Skeletal muscle tissue (tissue), 3 donors: ENCODE measurements at regions not wholly inside any gene's neighbourhood (a gene's known extent, or its start where the extent isn't known, plus 50 kb on each side); places are given as distances from the start of the nearest gene placed in this dataset.

ENCODE experiments used
- H3K27ac ChIP-seq: one replicate; pipeline ENCODE4 v1.7.0; 2013; ENCODE audit warnings: mild to moderate bottlenecking, low read depth, low read length, inconsistent platforms
- H3K27me3 ChIP-seq, 3 donors: one replicate each; pipeline ENCODE4 v1.7.0; 2013; ENCODE audit warnings: low read length in 3 of 3; ENCODE audit not compliant: control insufficient read depth in 3 of 3, insufficient read depth in 3 of 3
- H3K36me3 ChIP-seq, 3 donors: one replicate each; pipeline ENCODE4 v1.7.0; 2013; ENCODE audit warnings: low read length in 3 of 3; ENCODE audit not compliant: control insufficient read depth in 3 of 3, insufficient read depth in 3 of 3
- H3K4me1 ChIP-seq, 3 donors: one replicate each; pipeline ENCODE4 v1.7.0; 2013; ENCODE audit warnings: low read length in 3 of 3, mild to moderate bottlenecking in 3 of 3; ENCODE audit not compliant: control insufficient read depth in 3 of 3, insufficient read depth in 3 of 3
- H3K4me3 ChIP-seq, 3 donors: one replicate each; pipeline ENCODE4 v1.7.0; 2013; ENCODE audit warnings: low read length in 3 of 3
- H3K9ac ChIP-seq, 3 donors: one replicate each; pipeline ENCODE4 v1.7.0; 2013; ENCODE audit warnings: low read length in 3 of 3, mild to moderate bottlenecking in 3 of 3, moderate library complexity in 2 of 3, low read depth in 1 of 3
- H3K9me3 ChIP-seq, 3 donors: one replicate each; pipeline ENCODE4 v1.7.0; 2013; ENCODE audit warnings: low read length in 3 of 3; ENCODE audit not compliant: control insufficient read depth in 3 of 3
- donor health status: Osteomylitis.

- H3K4me1 ChIP-seq = no peaks in the 10 kb centered on the region
Measured at GRCh38 chr3:29214009-29214658, 66.7 kb upstream of the RBMS3 start.

DNA sequence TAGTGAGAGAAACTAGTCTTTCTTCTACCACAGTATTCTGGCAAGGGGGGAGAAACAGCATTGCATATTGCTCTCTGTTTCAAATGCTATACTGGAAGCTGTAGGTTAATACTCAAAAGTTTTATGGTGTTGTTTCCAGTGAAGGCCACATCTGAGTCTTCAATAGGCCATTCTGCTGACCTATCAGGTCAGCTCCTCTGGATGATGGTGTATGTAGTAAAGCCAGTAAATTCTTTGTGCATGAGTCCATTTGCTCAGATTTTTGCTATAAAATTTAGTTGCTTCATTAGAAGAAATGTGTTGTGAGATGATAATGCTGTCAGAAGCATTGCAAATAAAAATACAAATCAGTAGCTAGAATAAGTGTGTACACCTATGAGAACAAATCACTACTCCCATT, 64.9 kb upstream of the RBMS3 start:
- no peak overlapping the region for H3K9ac ChIP-seq
- no peak overlapping the region for H3K27ac ChIP-seq
- H3K36me3 ChIP-seq = no peaks in the 10 kb centered on the region
- H3K27me3 ChIP-seq = no peaks in the 10 kb centered on the region
- no peak overlapping the region for H3K4me3 ChIP-seq
- no peaks in the 10 kb centered on the region for H3K4me1 ChIP-seq
- H3K9me3 ChIP-seq = no peaks in the 10 kb centered on the region

More at GRCh38 chr3:29214009-29214658, 66.7 kb upstream of the RBMS3 start:
- H3K4me3 ChIP-seq = no peak overlapping the region
- no peaks in the 10 kb centered on the region for H3K9me3 ChIP-seq
- no peak overlapping the region for H3K9ac ChIP-seq
- no peak overlapping the region for H3K27ac ChIP-seq
- no peaks in the 10 kb centered on the region for H3K36me3 ChIP-seq
- no peaks in the 10 kb centered on the region for H3K27me3 ChIP-seq

GRCh38 chr3:29226706-29227105, 54.2 kb upstream of the RBMS3 start:
- H3K4me3 ChIP-seq = peak overlapping the region in 2 of 3 donors; percentile 15 to 45
- no peaks in the 10 kb centered on the region for H3K27me3 ChIP-seq
- no peaks in the 10 kb centered on the region for H3K36me3 ChIP-seq
- no peak overlapping the region for H3K9ac ChIP-seq
- H3K9me3 ChIP-seq = no peaks in the 10 kb centered on the region
- no peak overlapping the region for H3K27ac ChIP-seq
- peaks cover 0 to 6% (median 2%) of the 10 kb centered on the region in 3 donors for H3K4me1 ChIP-seq

- Histone ChIP-seq H3K9ac (no peak overlapping the region), H3K9me3 (no peaks in the 10 kb centered on the region), H3K27ac (no peak overlapping the region), H3K27me3 (no peaks in the 10 kb centered on the region), H3K4me3 (no peak overlapping the region), H3K4me1 (peaks cover 0 to 6% (median 2%) of the 10 kb centered on the region in 3 donors), H3K36me3 (no peaks in the 10 kb centered on the region)
Measured at GRCh38 chr3:29227307-29227706, 53.6 kb upstream of the RBMS3 start.
